Muscle of back (tissue), 3 donors: ENCODE measurements at regions not wholly inside any gene's neighbourhood (a gene's known extent, or its start where the extent isn't known, plus 50 kb on each side); places are given as distances from the start of the nearest gene placed in this dataset.
"Not testable (repeated sequence)": the region's sequence is repeated elsewhere in the genome, so short reads cannot be mapped to it uniquely, and the experiment has no call there.

ENCODE experiments used
- DNase-seq, 3 donors: peaks; one replicate each; pipeline versions ENCODE4 v3.0.0 to v3.0.0-alpha.2; 2013

DNA sequence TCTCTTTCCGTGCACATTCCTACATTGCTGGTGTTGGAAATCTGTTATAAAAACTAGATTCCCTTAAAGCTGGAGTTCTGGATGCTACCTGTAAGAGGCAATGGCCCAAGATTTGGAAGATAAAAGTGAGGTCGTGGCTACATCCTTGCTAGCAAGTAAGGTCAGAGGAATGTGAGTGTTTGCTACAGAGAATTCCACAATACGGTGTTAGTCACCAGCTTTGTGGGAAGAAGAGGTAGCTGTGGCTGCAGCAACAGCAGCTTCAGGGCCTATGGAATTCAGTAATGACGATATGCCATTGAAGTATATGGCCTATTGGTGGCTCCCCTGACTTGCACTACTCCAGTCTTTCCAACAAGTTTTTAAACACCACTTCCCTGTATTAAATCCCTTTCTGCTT, 227.7 kb upstream of the TMEM260 start:
- peak in 1 of 3 donors; percentile 77 for DNase-seq

DNA sequence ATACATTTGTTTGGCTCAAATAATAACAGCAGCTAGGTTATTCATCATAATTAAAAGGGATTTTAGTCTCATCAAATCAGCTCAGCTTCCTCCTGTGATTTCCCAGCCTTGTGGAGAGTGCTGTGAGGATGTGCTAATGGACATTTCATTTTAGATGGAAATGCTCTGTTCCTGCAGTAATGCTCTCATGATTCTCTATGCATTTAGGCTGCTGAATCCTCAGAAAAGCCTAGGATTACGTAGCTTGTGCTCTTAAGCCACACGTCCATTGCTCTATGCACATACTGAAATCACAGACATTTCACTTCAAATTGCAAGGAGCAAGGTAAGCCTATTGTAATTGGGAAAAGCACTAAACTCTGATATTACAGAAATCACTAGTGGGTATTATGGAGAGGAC, 226.6 kb upstream of the TMEM260 start:
- DNase-seq, result no peak

DNA sequence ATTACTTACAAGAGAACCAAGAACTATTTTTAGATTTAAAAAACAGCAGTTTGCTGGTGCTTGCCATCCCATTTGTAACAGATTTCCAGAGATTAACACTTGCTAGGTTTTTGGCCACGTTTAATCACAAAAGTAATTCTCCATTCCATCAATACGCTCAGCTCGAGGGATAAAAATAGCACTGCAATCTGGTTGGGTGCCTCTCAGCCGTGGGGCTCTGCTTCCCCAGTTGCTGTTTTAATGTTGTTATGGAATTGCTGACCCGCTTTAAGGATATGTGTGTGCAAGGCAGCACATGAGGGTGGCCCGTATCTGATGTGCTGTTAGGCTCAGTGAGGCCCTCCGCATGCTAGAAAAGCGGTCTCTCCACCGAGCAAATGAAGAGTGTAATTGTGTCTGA, 222.2 kb upstream of the TMEM260 start:
- peak in 2 of 3 donors; percentile 25 to 72 for DNase-seq

DNA sequence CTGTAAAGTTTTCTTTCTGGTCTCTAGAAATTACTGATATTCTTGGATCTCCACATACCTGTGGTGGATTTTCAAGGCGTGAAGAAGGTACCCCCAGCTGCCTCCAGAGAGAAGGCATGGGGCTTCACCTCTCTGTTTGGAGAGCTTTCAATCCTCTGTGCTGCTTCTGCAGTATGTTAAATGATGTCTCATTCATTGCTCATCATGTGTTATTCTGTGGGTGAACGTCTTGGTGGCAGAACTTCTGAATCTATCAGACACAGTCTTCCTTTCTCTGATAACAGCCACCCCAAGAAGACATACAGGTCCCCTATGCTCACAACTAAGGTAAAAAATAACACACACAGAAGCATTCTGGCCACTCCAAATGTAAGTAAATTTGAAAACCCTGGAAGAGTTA, 221.3 kb upstream of the TMEM260 start:
- no peak for DNase-seq

DNA sequence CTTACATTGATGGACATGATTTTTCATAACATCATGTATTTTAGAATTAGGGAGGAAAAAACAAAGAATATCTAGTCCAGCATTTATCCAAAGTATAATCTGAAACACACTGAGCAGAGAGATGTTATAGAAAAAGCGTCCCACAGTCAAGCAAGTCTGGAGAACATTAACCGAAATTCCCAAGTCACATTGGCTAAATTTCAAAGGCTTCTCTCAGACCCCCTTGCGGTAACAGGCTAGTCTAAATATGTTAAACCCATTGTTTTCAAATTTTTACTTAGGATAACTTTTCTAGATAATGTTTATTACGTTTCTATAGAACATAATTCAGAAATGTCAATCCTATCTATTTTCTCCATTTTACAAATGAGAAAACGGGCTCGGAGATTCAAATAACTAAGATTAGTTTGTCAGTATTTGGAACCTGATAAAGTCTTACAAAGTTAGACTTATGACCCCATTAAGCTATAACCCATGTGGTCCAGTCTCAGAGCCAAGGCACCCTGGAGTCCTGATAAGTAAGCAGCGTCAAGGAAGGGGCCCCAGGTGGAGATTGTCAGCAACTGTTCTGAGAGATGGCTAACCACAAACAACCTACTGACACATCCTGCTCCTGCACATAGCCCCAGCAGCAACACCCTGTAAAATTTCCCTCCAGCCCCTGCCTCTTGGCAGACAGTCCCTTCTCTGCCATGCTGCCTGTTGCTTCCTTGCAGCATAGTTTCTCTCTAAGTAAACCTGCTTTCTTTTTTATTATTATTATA, 220.6 kb upstream of the TMEM260 start:
- peak in 2 of 3 donors; percentile 25 to 51 for DNase-seq

DNA sequence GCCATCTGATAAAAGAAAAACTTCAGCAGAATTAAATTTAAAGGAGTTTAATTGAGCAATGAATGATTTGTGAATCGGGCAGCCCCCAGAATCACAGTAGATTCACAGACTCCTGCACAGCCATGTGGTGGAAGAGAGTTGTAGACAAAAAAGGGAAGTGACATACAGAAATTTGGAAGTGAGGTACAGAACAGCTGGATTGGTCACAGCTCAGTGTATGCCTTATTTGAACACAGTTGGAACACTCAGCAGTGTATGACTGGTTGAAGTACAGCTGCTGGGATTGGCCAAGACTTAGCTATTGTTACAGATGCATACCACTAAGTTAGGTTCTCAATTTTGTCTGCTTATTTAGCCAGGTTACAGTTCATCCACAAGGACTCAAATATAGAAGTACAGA, 213.9 kb upstream of the TMEM260 start:
- DNase-seq, result not testable (repeated sequence)

DNA sequence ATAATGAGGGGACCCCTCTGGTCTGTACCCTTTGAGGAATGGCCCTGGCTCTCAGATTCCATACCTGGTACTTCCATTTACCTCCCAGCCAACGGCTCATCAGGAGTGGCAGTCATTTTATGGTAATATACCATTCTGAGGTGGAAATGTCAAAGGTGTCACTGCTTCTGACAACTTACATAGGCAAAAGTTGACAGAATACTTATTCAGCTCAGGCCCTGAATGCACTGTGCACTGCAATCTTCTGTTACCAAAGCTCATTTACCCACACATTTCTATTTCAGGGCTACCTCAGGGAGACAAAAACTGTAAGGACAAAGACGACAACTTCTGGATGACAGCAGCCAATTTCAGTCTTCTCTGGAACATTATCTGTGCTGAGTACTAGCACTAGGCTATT, 212.2 kb upstream of the TMEM260 start:
- DNase-seq, result no peak

DNA sequence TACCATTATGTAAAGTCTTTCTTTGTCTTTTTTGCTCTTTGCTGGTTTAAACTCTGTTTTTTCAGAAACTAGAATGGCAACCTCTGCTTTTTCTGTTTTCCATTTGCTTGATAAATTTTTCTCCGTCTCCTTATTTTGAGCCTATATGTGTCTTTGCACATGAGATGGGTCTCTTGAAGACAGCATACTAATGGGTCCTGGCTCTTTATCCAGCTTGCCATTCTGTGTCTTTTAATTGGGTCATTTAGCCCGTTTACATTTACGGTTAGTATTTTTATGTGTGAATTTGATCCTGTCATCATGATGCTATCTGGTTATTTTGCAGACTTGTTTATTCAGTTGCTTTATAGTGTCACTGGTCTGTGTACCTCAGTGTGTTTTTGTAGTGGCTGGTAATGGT, 207.9 kb upstream of the TMEM260 start:
- no peak for DNase-seq

DNA sequence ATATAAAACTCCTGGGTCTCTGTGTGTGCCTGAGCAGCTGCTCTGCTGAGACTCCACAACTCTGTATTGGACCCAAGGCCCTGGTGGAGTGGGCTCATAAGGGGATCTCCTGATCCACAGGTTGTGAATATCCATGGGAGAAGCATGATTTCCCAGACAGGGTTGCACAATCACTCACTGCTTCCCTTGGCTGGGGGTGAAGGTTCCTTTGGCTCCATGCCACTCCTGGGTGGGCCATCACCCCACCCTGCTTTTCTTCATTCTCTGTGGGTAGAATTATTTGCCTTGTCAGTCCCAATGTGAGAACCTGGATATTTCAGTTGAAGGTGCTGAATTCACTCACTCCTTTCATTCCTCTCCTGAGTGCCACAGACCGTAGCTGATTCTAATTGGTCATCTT, 205.2 kb upstream of the TMEM260 start:
- DNase-seq, result no peak

DNA sequence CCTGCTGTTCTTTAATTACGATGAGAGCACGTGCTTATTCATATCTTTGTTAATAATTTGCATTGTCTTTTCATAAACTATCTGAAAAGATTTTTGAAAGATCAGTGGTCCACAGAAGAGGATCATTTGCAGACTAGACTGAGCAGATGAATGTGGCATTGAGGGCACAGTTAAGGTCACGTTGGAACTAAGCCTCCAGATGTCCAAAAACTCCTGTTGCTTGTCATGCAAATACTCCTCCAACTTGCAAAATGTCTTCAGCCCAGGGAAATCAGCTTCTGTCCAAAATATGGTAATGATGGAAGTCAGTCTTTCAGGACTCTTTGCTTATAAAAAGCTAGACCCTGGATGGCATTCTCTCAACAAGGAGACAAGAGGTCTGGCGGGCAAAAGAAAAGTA, 201.6 kb upstream of the TMEM260 start:
- no peak for DNase-seq

DNA sequence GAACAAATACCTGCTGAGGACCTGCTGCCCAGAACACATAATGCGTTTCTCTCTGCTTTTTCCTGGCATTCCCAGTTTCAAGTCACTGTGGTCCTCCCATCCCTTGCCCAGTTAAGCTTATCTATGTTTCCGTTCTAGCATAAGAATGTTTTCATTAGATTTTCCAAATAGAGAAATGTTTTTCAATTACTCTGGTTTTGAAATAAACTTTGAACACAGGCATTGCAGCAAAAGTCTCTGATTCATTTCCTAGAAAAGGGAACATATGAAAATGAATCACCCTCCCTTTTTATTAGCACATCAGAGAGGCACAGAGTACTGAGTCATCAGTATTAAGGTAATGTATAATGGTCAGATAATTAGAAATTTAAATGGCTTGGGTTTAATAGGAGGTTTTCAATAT, 201.1 kb upstream of the TMEM260 start:
- no peak for DNase-seq

DNA sequence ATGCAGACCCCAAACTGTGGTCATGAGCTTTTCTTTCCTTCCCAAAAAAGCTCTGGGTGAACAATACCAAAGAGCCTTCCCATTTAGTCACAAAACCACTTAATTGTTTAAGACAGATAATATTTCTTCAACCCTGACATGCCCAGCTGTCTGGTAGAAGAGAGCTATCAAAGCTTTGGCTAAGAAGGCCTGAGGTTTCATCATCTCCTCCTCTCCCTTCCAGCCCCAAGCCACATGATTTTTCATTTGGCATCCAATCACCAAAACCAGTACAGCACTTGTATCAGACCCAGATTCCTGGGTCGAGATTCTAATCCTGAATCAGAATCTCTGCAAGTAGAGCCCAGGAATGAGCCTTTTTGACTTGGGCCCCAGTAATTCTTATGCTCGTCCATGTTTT, 199.6 kb upstream of the TMEM260 start:
- DNase-seq, result no peak

DNA sequence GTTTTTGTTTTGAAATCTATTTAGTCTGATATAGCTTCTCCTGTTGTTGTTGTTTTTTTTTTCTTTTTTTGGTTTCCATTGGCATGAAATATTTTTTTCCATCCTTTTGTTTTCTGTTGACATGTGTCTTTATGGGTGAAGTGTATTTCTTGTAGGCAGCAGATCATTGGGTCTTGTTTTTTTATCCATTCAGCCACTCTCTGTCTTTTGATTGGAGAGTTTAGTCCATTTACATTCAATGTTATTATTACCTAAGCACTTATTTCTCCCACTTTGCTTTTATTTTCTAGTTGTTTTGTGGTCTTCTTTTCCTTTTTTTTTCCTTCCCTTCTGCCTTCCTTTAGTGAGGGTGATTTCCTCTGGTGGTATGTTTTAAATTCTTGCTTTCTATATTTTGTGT, 193.6 kb upstream of the TMEM260 start:
- no peak for DNase-seq

DNA sequence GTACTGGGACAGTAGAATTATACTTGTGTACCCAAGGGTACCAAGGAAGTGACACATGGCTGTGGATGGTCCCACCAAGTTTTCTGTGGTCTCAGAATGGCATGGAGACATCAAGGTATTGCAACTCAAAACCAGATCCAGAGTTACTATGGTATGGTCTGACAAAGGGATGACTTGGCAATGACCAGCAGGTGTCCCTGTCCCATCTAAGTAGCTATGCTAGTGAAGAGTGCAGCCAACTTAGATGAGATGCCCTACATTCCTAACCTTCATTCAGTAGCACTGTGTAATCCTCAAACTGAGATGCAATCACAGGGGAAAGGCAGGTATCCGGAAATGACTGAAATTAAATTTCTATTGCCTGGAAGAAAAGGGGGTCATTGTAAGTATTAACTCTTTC, 188.7 kb upstream of the TMEM260 start:
- DNase-seq, result no peak

DNA sequence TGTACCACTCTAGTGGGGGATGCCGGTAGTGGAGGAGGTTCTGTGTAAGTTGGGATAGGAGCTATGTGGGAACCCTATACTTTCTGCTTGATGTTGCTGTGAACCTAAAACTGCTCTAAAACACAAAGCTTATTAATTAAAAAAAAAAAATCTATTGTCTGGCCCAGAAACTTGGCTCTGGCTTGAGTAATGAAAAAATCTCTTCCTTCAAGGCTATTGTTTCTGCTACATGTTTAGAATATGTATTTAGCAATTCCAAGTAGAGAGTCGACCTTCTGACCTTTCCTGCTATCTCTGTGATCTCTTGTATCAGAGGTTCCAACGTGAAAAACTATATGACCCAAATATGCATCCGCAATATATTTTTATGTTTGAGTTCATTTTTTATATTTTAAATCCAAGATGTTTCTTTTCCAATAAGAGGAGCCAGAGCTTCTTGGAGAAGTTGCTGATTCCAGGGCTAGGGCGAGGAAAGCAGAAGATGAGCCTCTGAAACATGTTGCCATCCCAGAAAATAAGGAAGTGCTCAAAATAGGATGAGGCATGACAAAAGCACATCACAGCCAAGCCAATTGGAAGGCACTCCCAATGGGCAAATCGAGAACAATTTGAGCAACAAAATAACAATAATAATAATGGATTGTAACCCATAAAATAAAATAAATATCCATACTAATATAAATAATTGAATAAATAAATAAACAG, 184.6 kb upstream of the TMEM260 start:
- no peak for DNase-seq

DNA sequence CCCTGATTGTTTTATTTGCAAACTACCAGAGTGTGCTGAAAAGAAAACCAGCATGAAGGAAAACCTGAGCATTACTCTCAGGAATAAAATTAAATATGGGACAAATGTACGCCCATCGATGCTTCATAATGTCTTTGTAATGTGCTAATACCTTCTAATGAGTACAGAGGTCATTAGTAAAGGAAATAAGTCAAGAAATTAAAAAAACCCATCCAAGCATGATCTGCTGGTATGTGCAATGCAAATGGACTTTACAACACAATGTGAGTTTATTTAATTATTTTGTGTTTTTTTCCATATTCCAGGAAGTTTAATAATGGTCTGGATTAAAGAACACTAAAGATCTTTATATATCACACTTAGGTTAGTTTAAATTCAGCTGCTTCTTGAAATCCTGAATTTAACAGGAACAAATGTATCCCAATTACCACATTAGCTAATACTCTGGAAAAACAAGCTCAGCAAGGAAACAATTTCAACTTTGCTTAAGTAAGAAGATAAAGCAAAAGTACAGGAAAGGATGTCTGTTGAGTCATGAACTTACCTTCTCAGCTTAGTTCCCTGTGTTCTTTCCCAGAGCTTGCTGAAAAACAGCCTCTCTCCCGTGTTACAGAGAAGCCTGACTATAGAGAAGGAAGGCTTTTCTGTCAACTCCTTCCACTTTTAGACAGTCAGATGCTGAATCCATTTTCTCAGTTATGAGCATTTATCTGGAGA, 179.3 kb upstream of the TMEM260 start:
- DNase-seq, result no peak

DNA sequence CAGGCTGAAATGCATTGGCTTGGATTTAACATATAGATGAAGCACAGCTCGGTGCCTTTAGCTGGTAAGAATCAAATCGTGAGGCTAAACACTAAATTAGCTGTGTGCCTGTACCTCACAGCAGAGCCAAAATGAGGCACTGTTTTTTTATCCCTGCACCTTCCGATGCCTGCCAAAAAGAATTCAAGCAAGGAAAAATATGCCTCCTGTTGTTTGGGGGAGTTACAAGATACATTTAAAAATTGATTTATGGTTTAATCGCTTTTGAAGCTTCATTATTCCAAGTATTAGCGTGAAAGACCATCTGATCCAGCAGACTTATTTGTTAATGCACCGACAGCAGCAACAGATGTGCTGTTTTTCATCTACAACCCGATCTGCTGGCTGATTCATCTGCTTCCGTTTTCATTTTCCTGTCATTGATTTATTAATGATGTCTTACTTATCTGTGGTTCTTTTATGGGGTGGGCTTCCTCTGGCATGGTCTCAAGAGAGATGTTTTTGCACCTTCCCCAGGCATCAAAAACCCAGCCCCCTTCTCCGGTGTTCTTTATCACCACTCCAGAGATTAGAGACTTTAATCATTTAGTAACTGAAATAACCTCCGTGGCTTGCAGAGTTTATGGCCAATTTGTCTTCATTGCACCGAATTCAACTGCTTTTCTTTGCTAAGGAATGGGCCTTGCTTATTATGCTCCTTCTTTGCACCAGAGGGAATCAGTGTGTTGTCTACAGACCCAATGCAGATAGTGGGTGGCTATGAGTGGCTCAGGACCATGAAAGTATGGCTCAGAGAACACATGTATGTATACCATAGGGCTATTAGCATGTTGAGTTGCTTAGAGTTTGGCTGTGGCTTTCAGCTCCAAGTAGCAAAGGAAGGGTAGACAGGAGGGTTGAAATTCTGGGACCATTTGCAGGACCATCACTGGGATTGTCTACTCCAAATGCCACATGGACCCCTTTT, 166.8 kb upstream of the TMEM260 start:
- no peak for DNase-seq

DNA sequence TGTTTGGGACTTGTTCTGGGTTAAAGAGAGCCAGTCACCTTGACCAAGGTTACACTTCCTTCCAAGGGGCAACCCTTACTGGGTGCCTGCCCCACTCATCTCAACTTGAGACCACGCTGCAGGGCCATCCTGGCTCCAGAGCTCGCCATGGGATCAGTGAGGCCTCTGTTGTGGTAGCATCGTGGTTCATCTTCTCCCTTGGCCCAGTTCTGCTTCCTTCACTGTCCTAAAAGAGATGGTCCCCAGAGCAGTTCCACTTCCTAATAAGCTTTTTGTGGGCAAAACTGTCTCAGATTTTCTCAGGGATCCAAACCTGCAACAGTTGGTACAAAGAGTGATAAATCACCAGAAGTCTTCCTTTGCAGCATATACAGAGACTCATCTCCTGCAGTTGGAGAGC, 165.9 kb upstream of the TMEM260 start:
- no peak for DNase-seq

DNA sequence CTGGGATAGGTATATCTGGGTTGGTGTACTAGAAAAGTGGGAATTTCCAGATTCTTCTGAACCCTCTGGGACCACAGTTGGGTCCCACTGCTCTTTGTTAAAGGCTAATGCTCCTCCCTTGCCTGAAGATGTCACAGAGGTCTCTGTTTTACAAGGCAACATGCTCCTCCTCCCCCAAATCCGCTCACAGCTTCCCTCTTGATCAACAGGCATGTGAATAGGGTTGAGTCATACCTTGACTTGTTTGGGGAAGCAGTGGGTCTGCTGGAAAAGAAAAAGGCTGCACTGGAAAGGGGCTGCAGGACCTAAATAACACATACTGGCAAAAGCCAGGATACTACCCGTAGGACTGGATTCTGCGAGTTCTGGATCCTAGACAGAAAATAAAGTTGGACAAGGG, 165.4 kb upstream of the TMEM260 start:
- DNase-seq, result no peak

DNA sequence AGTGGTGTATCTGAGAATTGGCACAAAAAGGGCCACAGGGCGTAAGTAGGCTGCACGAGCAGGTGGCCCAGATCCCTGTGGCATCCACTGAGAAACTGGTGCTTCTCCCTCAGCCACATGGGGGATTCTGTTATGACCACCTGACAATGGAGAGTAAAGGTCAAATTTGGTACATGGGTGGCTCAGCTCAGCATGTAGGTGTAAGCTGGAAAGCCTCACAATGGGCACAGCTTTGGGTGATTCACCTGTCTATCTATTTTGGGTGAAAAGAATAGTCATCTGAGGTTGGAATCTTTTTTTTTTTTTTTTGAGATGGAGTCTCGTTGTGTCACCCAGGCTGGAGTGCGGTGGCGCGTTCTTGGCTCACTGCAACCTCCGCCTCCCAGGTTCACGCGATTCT, 163.4 kb upstream of the TMEM260 start:
- DNase-seq, result no peak

DNA sequence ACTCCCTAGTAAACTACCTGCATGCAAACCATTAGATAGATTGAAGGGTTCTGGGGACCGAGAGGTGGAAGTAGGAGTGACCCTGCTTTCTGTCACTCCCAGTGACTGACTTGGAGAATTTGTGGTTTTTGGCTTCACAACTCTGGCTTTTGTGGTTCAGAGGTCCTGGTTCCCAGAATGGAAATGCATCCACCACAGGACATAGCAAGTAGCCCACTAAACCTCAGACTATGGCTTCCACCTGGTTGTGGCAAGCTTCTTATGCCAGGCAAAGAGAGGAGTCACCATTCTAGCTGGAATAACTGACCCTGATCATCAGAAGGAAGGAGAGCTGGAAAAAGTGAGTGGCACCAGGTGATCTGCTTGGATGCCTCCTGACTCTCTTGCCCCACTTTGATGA, 162.4 kb upstream of the TMEM260 start:
- no peak for DNase-seq

DNA sequence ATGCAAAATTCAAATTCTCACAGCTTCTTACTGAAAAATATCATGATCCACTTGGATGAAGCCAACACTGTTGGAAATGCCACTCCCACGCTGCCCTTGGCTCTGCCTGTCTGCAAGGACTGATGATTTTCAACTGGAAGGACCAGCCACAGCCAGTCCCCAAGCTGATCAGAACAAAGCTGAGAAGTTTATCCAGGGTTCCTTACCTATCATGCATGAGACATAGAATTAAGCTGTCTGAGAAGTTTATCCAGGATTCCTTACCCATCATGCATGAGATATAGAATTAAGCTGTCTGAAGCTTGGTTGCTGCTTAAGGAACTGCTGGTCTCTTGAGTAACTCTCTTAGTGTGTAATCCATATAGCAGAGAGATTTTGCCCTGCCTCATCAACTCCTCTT, 159.8 kb upstream of the TMEM260 start:
- no peak for DNase-seq
